Ishikawa (cell line): ENCODE measurements at regions not wholly inside any gene's neighbourhood (a gene's known extent, or its start where the extent isn't known, plus 50 kb on each side); places are given as distances from the start of the nearest gene placed in this dataset.

Experiments
- CEBPB ChIP-seq: IDR thresholded peaks from 2 replicates; pipeline ENCODE4 v1.6.1; 2012
- RAD21 ChIP-seq: IDR thresholded peaks from 2 replicates; pipeline ENCODE4 v1.6.1; 2012; ENCODE audit warnings: low read depth
- TAF1 ChIP-seq: IDR thresholded peaks from 2 replicates; pipeline ENCODE4 v1.6.1; 2012; ENCODE audit warnings: low read depth, mild to moderate bottlenecking
- TCF12 ChIP-seq: IDR thresholded peaks from 2 replicates; pipeline ENCODE4 v1.6.1; 2012; ENCODE audit warnings: low read depth
- TF ChIP-seq, protein P1 (sequence below): IDR thresholded peaks from 2 replicates; pipeline ENCODE4 v1.6.1; 2012

DNA sequence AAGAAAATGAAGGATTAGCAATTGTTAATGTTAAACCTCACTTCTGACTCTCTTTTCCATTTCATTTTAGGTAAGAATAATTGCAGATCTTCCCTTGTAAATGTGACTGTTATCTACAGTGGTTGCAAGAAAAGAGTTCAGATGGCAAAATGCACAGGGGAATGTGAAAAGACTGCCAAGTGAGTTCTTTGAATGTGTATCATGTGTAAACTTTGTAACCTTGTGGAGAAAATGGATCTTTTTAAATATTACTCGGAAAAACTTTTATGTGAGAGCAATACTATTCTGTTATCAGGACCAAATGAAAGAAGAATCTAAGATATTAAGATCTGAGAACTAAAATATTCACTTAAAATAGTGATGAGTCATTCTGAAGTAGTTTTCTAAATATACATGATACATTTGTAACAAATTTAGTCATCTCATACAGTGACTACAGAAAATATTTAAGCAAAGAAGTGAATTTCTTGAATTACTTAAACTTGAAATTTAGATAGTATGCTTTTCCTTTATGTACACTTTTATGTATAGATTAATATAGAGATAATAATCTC, 122.5 kb upstream of the CNTN1 start:
- TF ChIP-seq, protein P1, sequence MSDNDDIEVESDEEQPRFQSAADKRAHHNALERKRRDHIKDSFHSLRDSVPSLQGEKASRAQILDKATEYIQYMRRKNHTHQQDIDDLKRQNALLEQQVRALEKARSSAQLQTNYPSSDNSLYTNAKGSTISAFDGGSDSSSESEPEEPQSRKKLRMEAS, result no peak
- TF ChIP-seq RAD21, result no peak
- TF ChIP-seq CEBPB, result no peak
- TF ChIP-seq TAF1, result no peak
- TF ChIP-seq TCF12, result no peak
